PFSK-1 (cell line): ENCODE measurements at regions not wholly inside any gene's neighbourhood (a gene's known extent, or its start where the extent isn't known, plus 50 kb on each side); places are given as distances from the start of the nearest gene placed in this dataset.

Experiments
- FOXP2 ChIP-seq: optimal IDR thresholded peaks from 2 replicates; pipeline ENCODE3; 2011; ENCODE audit warnings: borderline replicate concordance, control low read depth, inconsistent platforms; ENCODE audit not compliant: insufficient read depth; ENCODE audit errors: extremely low read length, extremely low read depth
- POLR2AphosphoS5 ChIP-seq: IDR thresholded peaks from 2 replicates; pipeline ENCODE4 v1.6.1; 2012; ENCODE audit warnings: low read depth, mild to moderate bottlenecking, control low read depth, low read length, moderate library complexity
- SIN3A ChIP-seq: IDR thresholded peaks from 2 replicates; pipeline ENCODE4 v1.6.1; 2012; ENCODE audit warnings: mild to moderate bottlenecking, low read length, moderate library complexity, borderline replicate concordance; ENCODE audit not compliant: insufficient read depth
- TAF1 ChIP-seq: IDR thresholded peaks from 2 replicates; pipeline ENCODE4 v1.6.1; 2012; ENCODE audit warnings: low read length, control low read depth, borderline replicate concordance; ENCODE audit not compliant: insufficient read depth
- TF ChIP-seq, protein P1 (sequence below), 2 experiments: IDR thresholded peaks; 2 replicates each; pipeline versions ENCODE4 v1.6.1 to v1.8.0; 2011 to 2012; ENCODE audit warnings: low read depth in 2 of 2, low read length in 2 of 2, control low read depth in 1 of 2, inconsistent platforms in 1 of 2, mild to moderate bottlenecking in 1 of 2, moderate library complexity in 1 of 2; ENCODE audit not compliant: insufficient read depth in 1 of 2

DNA sequence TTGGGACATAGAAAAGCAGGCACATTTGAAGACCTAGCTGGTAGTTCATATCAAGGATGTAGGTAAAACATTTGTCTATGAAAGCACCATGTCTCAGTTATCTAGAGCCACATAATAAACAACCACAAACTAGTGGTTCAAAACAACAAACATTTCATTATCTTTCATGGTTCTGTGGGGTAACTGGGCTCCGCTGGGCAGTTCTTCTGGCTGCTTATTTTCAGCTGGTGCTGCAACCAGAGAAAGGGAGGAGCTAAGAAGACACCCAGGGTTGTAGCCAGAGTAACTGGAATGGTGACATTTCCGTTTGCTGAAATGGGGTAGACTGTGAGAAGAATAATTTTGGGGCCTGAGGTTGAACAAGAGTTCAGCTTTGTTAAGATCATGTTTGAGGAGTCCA is 145.7 kb upstream of the SULF2 start:
- TF ChIP-seq POLR2AphosphoS5: no peak
- TF ChIP-seq TAF1: no peak
- no peak for TF ChIP-seq SIN3A
- TF ChIP-seq FOXP2: no peak
- TF ChIP-seq, protein P1, sequence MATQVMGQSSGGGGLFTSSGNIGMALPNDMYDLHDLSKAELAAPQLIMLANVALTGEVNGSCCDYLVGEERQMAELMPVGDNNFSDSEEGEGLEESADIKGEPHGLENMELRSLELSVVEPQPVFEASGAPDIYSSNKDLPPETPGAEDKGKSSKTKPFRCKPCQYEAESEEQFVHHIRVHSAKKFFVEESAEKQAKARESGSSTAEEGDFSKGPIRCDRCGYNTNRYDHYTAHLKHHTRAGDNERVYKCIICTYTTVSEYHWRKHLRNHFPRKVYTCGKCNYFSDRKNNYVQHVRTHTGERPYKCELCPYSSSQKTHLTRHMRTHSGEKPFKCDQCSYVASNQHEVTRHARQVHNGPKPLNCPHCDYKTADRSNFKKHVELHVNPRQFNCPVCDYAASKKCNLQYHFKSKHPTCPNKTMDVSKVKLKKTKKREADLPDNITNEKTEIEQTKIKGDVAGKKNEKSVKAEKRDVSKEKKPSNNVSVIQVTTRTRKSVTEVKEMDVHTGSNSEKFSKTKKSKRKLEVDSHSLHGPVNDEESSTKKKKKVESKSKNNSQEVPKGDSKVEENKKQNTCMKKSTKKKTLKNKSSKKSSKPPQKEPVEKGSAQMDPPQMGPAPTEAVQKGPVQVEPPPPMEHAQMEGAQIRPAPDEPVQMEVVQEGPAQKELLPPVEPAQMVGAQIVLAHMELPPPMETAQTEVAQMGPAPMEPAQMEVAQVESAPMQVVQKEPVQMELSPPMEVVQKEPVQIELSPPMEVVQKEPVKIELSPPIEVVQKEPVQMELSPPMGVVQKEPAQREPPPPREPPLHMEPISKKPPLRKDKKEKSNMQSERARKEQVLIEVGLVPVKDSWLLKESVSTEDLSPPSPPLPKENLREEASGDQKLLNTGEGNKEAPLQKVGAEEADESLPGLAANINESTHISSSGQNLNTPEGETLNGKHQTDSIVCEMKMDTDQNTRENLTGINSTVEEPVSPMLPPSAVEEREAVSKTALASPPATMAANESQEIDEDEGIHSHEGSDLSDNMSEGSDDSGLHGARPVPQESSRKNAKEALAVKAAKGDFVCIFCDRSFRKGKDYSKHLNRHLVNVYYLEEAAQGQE (IDR thresholded peaks at IDR 0.05; ENCODE audit: insufficient read depth in 1 of 2, low read depth in 2 of 2, low read length in 2 of 2): no peak

DNA sequence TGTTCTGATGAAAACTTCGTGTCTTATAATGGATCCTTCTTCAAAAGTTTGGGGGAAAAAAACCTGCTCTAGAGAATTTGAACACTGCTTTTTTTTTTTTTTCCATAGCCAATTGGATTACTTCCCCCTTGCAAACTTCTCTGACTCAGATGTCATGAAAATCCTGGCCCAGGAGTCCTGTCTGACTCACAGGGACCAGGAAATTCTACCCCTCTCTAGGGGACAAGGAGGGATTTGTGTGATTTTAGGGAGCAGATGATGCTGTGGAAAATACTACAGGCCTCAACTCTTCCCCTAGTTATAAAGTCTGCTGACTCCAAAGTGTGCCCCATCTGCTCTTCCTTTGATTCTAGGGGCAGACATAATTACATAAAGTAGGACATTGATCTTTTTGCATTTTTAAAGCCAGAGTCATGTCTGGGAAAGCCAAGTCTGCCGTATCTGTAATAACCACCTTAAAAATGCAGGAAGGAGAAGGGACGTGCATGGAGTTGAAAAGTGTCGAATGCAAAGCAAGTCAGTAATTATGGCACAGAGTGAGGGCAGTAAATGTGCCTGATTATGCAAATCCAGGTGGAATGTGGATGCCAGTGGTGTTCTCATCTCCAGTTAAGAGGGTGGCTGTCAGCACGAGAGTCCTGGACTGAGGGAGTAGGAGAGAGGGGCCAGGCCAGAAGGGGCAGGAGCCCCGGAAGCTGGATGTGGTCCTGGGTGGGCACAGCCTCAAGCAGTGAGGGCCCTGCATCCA is 144.3 kb upstream of the SULF2 start:
- TF ChIP-seq, protein P1 (IDR thresholded peaks at IDR 0.05; ENCODE audit: insufficient read depth in 1 of 2, low read depth in 2 of 2, low read length in 2 of 2): no peak
- no peak for TF ChIP-seq FOXP2
- TF ChIP-seq SIN3A: no peak
- TF ChIP-seq POLR2AphosphoS5: no peak
- no peak for TF ChIP-seq TAF1

DNA sequence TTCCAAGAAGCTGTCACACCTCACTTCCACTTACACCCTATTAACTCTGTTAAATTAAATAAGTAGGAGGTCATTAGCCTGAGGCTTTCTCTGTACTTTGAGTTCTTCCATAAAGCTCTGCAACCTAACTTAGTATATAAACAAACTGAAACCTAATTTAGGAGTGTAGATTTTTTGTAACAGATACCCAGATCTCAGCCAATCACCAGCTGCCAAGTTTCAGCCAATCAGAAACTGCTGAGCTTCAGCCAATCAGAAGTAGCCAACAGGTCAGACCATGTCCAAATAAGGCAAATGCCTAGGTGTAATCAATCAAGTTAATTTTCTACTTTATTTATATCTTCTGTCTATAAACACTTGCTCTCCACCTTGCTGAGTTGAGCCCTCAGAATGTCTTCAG is 142.7 kb upstream of the SULF2 start:
- TF ChIP-seq SIN3A (no peak), POLR2AphosphoS5 (no peak), FOXP2 (no peak), TAF1 (no peak)
- TF ChIP-seq, protein P1 (IDR thresholded peaks at IDR 0.05; ENCODE audit: insufficient read depth in 1 of 2, low read depth in 2 of 2, low read length in 2 of 2): no peak

DNA sequence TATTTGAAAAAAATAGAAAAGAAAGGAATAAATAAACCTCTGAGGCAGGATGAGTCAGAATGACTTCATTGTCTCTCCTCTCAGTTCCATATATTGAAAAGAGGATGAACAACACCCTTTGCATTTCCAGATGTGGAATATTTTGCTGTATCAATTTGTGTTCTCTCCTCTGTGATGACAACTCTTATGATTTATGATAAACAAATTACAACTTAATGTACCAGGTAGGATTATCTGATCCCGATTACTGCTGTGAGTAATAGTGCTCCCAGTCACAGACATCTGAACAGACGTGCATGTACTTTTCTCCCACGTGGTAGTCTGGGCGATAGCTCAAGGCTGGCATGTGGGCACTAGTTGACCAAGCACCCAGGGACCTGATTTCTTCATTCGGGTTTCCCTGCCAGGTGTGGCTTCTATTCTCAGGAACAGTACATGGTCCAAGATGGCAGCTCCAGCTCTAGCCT is 142.1 kb upstream of the SULF2 start:
- TF ChIP-seq, protein P1 (IDR thresholded peaks at IDR 0.05; ENCODE audit: insufficient read depth in 1 of 2, low read depth in 2 of 2, low read length in 2 of 2): no peak
- TF ChIP-seq FOXP2: no peak
- no peak for TF ChIP-seq SIN3A
- no peak for TF ChIP-seq POLR2AphosphoS5
- no peak for TF ChIP-seq TAF1

DNA sequence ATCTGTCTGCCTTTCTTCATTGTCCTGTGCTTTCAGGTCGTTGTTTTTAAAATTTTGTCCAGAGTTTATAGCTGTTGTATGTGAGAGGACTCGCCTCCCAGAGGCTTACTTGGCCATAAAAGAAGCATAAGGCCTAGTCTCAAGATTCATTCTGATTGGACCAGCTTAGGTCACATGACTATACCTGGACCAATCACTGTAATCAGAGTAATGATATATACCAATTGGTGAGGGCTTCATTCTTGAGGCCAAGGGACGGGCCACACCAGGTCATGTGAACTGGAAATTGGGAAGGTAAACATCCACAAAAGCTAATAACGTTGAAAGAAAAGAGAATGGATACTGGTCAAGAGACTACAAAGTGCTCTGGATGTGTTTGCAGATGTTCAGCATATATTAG is 141.4 kb upstream of the SULF2 start:
- no peak for TF ChIP-seq FOXP2
- TF ChIP-seq POLR2AphosphoS5: no peak
- TF ChIP-seq, protein P1 (IDR thresholded peaks at IDR 0.05; ENCODE audit: insufficient read depth in 1 of 2, low read depth in 2 of 2, low read length in 2 of 2): no peak
- no peak for TF ChIP-seq SIN3A
- no peak for TF ChIP-seq TAF1
